ENCODE measurements at regions not wholly inside any gene's neighbourhood (a gene's known extent, or its start where the extent isn't known, plus 50 kb on each side); places are given as distances from the start of the nearest gene placed in this dataset.

- Histone ChIP-seq H3K9me3 (no peaks in the 10 kb centered on the region), H3K27ac (ENCODE audit: low read depth in 2 of 2, low read length in 1 of 2) (no peak overlapping the region), H2AFZ (ENCODE audit: low read depth) (no peak overlapping the region), H3K9ac (no peak overlapping the region), H3K9me2 (no peaks in the 10 kb centered on the region), H3K4me2 (no peak overlapping the region), H3K4me1 (ENCODE audit: control insufficient read depth in 1 of 2, insufficient read depth in 2 of 2, low read depth in 1 of 2, low read length in 1 of 2) (no peaks in the 10 kb centered on the region), H3K27me3 (ENCODE audit: insufficient read depth) (no peaks in the 10 kb centered on the region), H4K20me1 (ENCODE audit: insufficient read depth) (no peaks in the 10 kb centered on the region), H3K36me3 (replicated peaks in 1 of 2; ENCODE audit: control insufficient read depth in 1 of 2, insufficient read depth in 2 of 2, low read length in 1 of 2) (no peaks in the 10 kb centered on the region), H3K4me3 (ENCODE audit: low read depth in 2 of 2, low read length in 1 of 2) (no peak overlapping the region), H3F3A (replicated peaks; ENCODE audit: insufficient read depth) (no peaks in the 10 kb centered on the region), H3K79me2 (ENCODE audit: insufficient read depth) (no peaks in the 10 kb centered on the region)
- 33% methylated on average over 2 of the region's 2 CpGs for WGBS (ENCODE audit: low lambda C conversion rate)
- ChIA-PET CTCF (no interaction called here), POLR2A (no interaction called here)
- DNase-seq, result no peak
- TF ChIP-seq FOSL2 (IDR thresholded peaks at IDR 0.05; ENCODE audit: borderline replicate concordance, low read depth), result no peak
- TF ChIP-seq GATA2 (CRISPR knock-in tag; IDR thresholded peaks at IDR 0.05), result no peak
- TF ChIP-seq RXRA (IDR thresholded peaks at IDR 0.05; ENCODE audit: borderline replicate concordance, low read depth), result no peak
- no peak for TF ChIP-seq CHD2 (IDR thresholded peaks at IDR 0.05; ENCODE audit: low read length, partially characterized antibody)
- no peak for TF ChIP-seq IRF3 (IDR thresholded peaks at IDR 0.05; ENCODE audit: low read depth, low read length)
- TF ChIP-seq YY1 (IDR thresholded peaks at IDR 0.05; ENCODE audit: low read depth), result no peak
- no peak for TF ChIP-seq NRF1 (IDR thresholded peaks at IDR 0.05; ENCODE audit: low read depth, low read length)
- TF ChIP-seq TEAD4 (IDR thresholded peaks at IDR 0.05; ENCODE audit: borderline replicate concordance, insufficient read depth), result no peak
- no peak for TF ChIP-seq TCF12 (IDR thresholded peaks at IDR 0.05)
- TF ChIP-seq USF1 (IDR thresholded peaks at IDR 0.05; ENCODE audit: borderline replicate concordance, low read depth), result no peak
- TF ChIP-seq ELF1 (IDR thresholded peaks at IDR 0.05), result no peak
- TF ChIP-seq JUND (IDR thresholded peaks at IDR 0.05), result no peak
- no peak for TF ChIP-seq EP300 (IDR thresholded peaks at IDR 0.05; ENCODE audit: borderline replicate concordance in 1 of 2, low read depth in 1 of 2, low read length in 1 of 2)
- no peak for TF ChIP-seq SIN3A (IDR thresholded peaks at IDR 0.05; ENCODE audit: borderline replicate concordance, low read depth, low read length)
- TF ChIP-seq FOXJ3 (CRISPR knock-in tag; IDR thresholded peaks at IDR 0.05), result no peak
- no peak for TF ChIP-seq TAF1 (IDR thresholded peaks at IDR 0.05; ENCODE audit: borderline replicate concordance, low read depth, low read length)
- TF ChIP-seq RCOR1 (IDR thresholded peaks at IDR 0.05; ENCODE audit: low read length), result no peak
- no peak for TF ChIP-seq MEF2A (IDR thresholded peaks at IDR 0.05; ENCODE audit: borderline replicate concordance, low read depth)
Measured at GRCh38 chr3:70620367-70620766, 307.9 kb upstream of the MDFIC2 start.

GRCh38 chr3:70618151-70618550 is 305.7 kb upstream of the MDFIC2 start:
- Histone ChIP-seq H2AFZ (ENCODE audit: low read depth) (no peak overlapping the region), H3K9ac (no peak overlapping the region), H4K20me1 (ENCODE audit: insufficient read depth) (no peaks in the 10 kb centered on the region), H3F3A (replicated peaks; ENCODE audit: insufficient read depth) (no peaks in the 10 kb centered on the region), H3K79me2 (ENCODE audit: insufficient read depth) (no peaks in the 10 kb centered on the region), H3K36me3 (replicated peaks in 1 of 2; ENCODE audit: control insufficient read depth in 1 of 2, insufficient read depth in 2 of 2, low read length in 1 of 2) (no peaks in the 10 kb centered on the region), H3K4me1 (ENCODE audit: control insufficient read depth in 1 of 2, insufficient read depth in 2 of 2, low read depth in 1 of 2, low read length in 1 of 2) (no peaks in the 10 kb centered on the region), H3K9me3 (no peaks in the 10 kb centered on the region), H3K27me3 (ENCODE audit: insufficient read depth) (no peaks in the 10 kb centered on the region), H3K4me2 (no peak overlapping the region), H3K27ac (ENCODE audit: low read depth in 2 of 2, low read length in 1 of 2) (no peak overlapping the region), H3K4me3 (ENCODE audit: low read depth in 2 of 2, low read length in 1 of 2) (no peak overlapping the region), H3K9me2 (no peaks in the 10 kb centered on the region)
- ChIA-PET CTCF (interaction anchor here (0.9 kb wide), 1 partner anchor 12 kb away, joined by 3 read pairs; no protein-coding TSS in a partner anchor), POLR2A (no interaction called here)
- no peak for DNase-seq
- WGBS (ENCODE audit: low lambda C conversion rate), result 73% methylated on average over 1 of the region's 1 CpG
- TF ChIP-seq FOXJ3 (CRISPR knock-in tag; IDR thresholded peaks at IDR 0.05), result no peak
- TF ChIP-seq FOSL2 (IDR thresholded peaks at IDR 0.05; ENCODE audit: borderline replicate concordance, low read depth), result no peak
- no peak for TF ChIP-seq MEF2A (IDR thresholded peaks at IDR 0.05; ENCODE audit: borderline replicate concordance, low read depth)
- no peak for TF ChIP-seq PBX3 (IDR thresholded peaks at IDR 0.05)
- no peak for TF ChIP-seq ELF1 (IDR thresholded peaks at IDR 0.05)
- no peak for TF ChIP-seq USF1 (IDR thresholded peaks at IDR 0.05; ENCODE audit: borderline replicate concordance, low read depth)
- TF ChIP-seq FOXM1 (IDR thresholded peaks at IDR 0.05; ENCODE audit: low read depth), result no peak
- no peak for TF ChIP-seq RCOR1 (IDR thresholded peaks at IDR 0.05; ENCODE audit: low read length)
- no peak for TF ChIP-seq RAD21 (IDR thresholded peaks at IDR 0.05; ENCODE audit: low read length)
- TF ChIP-seq GABPA (IDR thresholded peaks at IDR 0.05; ENCODE audit: low read depth), result no peak
- TF ChIP-seq REST (IDR thresholded peaks at IDR 0.05; ENCODE audit: low read depth, low read length), result no peak
